Lower leg skin (tissue), 3 donors: ENCODE measurements at regions not wholly inside any gene's neighbourhood (a gene's known extent, or its start where the extent isn't known, plus 50 kb on each side); places are given as distances from the start of the nearest gene placed in this dataset.

ENCODE experiments used
- POLR2A ChIP-seq, 2 donors: fragments of 450-650 bp; IDR thresholded peaks; one replicate each; pipeline ENCODE4 v1.6.1; 2016 to 2017; ENCODE audit warnings: antibody characterized with exemption in 2 of 2, mild to moderate bottlenecking in 1 of 2, moderate library complexity in 1 of 2
- TF ChIP-seq, protein P1 (sequence below), 3 donors: fragments of 450-650 bp; IDR thresholded peaks; one replicate each; pipeline ENCODE4 v1.5.1; 2016; ENCODE audit warnings: antibody characterized with exemption in 3 of 3, mild to moderate bottlenecking in 3 of 3, moderate library complexity in 2 of 3

DNA sequence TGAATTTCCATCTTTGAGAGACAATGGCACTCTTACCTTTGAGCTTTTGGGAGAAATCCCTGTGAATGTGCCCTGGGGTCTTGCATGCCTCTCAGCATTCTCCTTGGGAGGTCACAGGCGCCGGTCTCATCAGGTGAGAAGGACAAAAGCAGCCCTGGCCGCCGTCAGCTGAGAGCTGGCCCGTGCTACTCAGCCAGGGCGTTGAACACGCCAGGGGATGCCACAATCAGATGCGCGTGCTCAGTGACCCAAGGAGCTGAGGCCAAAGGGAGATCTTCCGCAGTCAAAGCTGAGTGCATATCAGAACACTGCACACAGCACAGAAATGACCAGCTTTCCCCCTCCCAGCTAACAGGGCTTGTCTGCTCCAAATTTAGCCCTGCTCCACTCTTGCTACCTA lies 253.6 kb upstream of the NOX3 start:
- TF ChIP-seq, protein P1, sequence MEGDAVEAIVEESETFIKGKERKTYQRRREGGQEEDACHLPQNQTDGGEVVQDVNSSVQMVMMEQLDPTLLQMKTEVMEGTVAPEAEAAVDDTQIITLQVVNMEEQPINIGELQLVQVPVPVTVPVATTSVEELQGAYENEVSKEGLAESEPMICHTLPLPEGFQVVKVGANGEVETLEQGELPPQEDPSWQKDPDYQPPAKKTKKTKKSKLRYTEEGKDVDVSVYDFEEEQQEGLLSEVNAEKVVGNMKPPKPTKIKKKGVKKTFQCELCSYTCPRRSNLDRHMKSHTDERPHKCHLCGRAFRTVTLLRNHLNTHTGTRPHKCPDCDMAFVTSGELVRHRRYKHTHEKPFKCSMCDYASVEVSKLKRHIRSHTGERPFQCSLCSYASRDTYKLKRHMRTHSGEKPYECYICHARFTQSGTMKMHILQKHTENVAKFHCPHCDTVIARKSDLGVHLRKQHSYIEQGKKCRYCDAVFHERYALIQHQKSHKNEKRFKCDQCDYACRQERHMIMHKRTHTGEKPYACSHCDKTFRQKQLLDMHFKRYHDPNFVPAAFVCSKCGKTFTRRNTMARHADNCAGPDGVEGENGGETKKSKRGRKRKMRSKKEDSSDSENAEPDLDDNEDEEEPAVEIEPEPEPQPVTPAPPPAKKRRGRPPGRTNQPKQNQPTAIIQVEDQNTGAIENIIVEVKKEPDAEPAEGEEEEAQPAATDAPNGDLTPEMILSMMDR (IDR thresholded peaks at IDR 0.05): no peak
- TF ChIP-seq POLR2A (IDR thresholded peaks at IDR 0.05): no peak
